CD1c-positive myeloid dendritic cell (primary cell): ENCODE measurements at regions not wholly inside any gene's neighbourhood (a gene's known extent, or its start where the extent isn't known, plus 50 kb on each side); places are given as distances from the start of the nearest gene placed in this dataset.
"Not testable (repeated sequence)": the region's sequence is repeated elsewhere in the genome, so short reads cannot be mapped to it uniquely, and the experiment has no call there.

ENCODE experiments used
- DNase-seq: peaks from one replicate; pipeline ENCODE4 v3.0.0-alpha.2; 2016; ENCODE audit errors: extremely low spot score

DNA sequence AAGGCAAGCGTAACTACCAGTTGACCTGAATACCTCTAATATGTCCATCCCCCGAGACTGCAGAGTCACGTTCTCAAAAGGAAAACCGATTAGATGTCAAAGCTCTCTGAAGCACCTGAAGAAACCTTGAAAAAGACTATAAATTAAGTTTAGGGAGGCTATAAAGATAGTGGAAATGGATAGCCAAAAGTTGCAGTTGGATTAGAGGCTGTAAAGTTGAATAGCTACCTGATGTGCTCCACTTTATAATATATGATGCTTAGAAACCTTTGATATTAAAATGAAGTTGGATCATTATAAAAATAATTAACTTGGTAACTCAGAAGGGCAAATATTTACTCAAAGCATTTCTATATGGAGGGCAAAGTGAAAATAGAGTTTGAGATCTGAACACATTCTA is 506.6 kb upstream of the AGA start:
- DNase-seq = no peak

- no peak for DNase-seq
These were observed 508.8 kb upstream of the AGA start for GRCh38 chr4:177951026-177951425.

- DNase-seq = no peak
These were observed 510.5 kb upstream of the AGA start for GRCh38 chr4:177952723-177953122.

GRCh38 chr4:177957596-177958360 is 515.5 kb upstream of the AGA start:
- DNase-seq = no peak

DNA sequence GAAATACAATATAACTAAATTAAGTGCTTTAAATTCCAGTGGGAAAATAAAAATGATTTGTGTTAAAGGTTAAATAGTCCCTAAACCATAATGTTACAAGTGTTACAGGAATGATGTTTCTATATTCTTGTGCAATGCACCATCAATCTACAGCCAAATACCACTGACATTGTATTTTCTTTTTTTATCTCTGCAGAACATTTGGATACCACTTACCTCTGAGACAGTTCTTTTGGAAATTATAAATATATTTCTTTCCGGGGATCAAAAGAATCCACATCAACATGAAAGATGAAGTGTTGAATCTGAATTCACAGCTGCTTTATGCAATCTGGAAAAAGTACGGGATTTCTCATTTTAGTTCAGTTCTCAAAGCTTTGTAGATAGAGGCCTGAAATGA is 518.3 kb upstream of the AGA start:
- no peak for DNase-seq

DNA sequence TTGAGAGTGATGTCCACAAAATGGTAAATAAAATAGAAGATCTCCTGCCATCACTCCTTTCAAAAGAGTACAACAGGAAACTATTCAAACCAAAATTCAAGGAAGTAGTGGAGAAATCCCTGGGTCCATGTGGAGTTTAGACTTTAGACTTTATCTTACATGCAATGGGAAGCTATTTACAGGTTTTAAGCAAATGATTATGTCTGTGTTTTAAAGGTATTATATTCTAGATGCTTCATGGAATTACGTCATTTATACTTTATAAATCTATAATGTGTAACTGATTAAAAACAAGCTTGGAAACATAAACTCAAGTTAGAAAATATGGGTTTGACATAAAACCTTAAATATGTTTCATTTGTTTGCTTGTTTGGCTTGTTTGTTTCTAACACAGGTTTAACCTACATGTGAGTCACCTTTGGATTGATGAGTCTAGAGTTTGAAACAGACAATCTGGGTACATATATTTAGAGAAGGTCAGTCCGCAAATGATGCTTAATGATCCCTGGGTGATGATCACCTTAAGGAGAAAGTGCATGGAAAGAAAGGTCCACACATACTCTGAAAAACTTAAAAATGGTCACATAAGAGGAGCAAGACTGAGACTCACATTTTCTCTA is 519.6 kb upstream of the AGA start:
- DNase-seq = no peak

- DNase-seq = no peak
These were observed 521.8 kb upstream of the AGA start for GRCh38 chr4:177964061-177964460.

DNA sequence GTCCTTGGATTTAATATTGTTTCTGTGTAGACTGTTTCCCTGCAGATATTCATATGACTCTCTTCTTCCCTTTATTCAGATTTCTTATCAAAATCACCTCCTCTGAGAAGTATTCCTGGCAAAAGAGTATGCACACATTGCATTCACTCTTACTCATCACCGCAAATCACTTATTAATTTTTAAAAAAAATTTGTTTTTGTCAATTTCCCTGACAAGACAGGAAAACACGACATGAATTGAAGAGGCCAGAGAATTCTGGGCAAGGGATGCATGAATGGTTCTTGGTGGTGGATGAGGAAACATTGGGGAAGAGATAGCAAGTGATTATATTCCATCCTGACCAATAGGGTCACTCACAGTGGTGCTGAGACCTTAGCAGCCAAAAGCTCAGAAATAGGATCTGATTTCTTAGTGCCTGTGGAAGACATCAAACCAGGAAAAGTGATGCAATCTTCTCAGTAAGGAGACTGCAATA is 522.5 kb upstream of the AGA start:
- DNase-seq = no peak

DNA sequence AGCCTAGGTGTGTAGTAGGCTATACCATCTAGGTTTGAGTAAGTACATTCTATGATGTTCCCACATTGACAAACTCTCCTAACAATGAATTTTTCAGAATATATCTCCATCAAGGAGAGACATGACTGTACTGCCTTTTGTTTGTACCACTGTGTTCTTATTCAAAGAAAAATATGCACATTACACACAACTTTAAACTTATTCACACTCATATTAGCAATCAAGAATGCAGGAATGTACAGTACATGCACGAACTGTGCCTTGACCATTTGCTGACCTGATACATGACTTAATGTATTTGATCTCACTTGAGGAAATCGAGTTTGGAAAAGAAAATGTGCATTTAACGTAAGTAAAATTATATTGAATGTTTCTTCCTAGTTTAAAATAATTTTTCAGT is 525.1 kb upstream of the AGA start:
- no peak for DNase-seq

DNA sequence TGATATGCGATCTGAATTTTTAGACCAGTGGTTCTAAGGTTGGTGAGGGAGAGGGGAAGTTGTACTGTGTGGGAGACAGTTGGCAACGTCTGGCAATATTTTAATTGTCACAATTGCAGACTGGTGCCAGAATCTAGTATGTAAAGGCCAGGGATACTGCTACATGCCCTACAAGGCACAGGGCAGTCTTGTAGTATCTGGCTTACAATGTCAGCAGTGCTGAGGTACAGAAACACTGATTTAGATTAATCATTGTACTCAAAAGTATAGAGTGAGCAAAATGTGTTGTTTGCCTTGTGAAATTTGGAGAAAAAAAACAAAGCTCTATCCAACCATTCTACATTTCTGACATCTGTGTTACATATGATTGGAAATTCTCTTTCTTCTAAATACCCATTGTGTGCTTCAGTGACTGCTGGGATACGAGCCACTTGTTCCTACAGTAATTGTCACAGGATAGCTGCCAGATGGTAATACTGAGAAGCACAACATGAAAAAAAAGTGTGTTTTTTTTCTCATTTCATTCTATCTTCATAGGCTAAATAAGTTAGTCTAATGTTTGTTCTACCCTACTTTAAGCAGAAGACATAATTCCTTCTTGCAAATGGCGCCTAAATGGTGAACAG is 526.7 kb upstream of the AGA start:
- DNase-seq = no peak

DNA sequence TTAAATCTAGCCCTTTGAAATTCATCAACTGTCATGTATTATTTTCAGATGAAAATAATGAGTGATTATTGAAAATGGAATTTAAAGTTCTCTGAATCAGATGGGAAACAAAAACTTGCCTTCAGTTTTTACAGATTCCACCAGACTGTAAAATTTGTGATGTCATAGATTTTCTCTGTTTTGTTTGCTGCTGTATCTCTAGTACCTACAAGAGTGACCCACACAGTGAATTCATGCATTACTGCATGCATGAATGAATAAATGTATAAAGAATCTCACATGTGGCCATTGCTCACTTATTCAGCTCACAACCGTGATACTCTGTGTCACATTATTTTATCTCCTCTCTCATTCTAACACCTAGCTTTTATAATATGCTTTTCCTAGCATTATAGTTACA is 532.2 kb upstream of the AGA start:
- no peak for DNase-seq

GRCh38 chr4:177975315-177975987 is 533.2 kb upstream of the AGA start:
- DNase-seq = no peak

GRCh38 chr4:177986236-177986635 is 544.0 kb upstream of the AGA start:
- no peak for DNase-seq

GRCh38 chr4:177987896-177988295 is 545.7 kb upstream of the AGA start:
- no peak for DNase-seq

- DNase-seq = no peak
These were observed 547.4 kb upstream of the AGA start for GRCh38 chr4:177989503-177990201.

DNA sequence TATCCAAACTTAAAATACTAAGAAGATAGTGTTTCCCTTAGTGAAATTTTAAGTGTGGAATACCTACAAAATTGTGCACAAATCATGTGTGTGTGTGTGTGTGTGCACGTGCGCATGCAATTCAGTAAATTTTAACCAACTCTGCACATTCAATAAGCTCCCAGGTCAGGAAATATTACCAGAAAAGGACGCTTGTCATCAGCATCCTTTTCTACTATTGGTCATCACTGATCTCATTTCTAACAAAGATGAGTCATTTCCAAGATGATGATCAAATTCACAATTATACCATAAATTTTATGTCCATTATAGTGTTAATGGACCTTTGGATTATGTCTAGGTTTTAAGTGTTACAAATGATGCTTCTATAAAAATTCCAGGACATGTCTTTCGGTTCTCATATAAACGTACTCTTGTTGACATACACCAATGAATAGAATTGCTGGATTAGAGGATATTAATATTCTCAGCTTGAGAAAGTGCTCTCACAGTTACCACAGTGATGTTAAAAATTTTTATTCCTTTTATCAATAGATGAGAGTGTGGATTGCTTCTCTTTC is 560.9 kb upstream of the AGA start:
- DNase-seq = no peak

- DNase-seq = no peak
These were observed 568.4 kb upstream of the AGA start for GRCh38 chr4:178010596-178010995.

DNA sequence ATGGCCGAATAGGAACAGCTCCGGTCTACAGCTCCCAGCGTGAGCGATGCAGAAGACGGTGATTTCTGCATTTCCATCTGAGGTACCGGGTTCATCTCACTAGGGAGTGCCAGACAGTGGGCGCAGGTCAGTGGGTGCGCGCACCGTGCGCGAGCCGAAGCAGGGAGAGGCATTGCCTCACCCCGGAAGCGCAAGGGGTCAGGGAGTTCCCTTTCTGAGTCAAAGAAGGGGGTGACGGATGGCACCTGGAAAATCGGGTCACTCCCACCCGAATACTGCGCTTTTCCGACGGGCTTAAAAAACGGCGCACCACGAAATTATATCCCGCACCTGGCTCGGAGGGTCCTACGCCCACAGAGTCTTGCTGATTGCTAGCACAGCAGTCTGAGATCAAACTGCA is 572.8 kb upstream of the AGA start:
- DNase-seq = not testable (repeated sequence)

- DNase-seq = no peak
These were observed 584.8 kb upstream of the AGA start for GRCh38 chr4:178026999-178027398.

DNA sequence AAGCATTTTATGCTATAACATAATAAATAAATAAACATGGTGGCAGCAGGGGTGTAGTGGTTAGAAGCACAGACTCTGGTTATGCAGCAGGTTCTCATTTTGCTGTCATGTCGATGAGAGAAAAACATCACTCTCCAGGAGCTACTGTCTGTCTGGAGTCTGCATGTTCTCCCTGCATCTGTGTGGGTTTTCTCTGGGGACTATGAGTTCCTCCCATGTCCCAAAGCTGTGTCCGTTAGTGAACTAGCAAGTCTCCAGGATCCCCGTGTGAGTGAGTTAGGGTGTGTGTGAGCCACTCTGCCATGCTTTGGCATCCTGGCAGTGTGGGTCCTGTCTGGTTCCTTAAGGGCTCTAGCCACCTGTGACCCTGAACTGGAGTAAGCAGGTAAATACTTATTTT is 585.6 kb upstream of the AGA start:
- DNase-seq = no peak

DNA sequence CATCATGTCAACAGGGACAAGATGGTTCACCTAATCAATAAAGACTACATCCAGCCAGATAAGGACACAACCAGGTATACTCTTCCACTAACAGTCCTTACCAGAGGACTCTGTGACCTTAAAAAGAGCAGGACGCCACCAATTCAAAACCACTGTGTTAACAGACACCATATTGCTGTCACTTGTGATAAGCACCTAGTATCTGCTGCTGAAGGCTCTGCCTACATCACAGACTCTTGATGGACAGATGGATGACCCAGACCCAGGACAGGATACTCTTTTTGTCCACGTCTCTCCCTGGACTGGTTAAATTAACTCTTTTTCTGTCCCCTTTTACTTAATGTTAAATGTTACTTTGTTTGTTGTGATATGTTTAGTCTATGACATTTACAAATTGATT is 586.2 kb upstream of the AGA start:
- no peak for DNase-seq
